Ishikawa (cell line): ENCODE measurements at regions not wholly inside any gene's neighbourhood (a gene's known extent, or its start where the extent isn't known, plus 50 kb on each side); places are given as distances from the start of the nearest gene placed in this dataset.

Source experiments
- CEBPB ChIP-seq: IDR thresholded peaks from 2 replicates; pipeline ENCODE4 v1.6.1; 2012
- CREB1 ChIP-seq: IDR thresholded peaks from 2 replicates; pipeline ENCODE4 v1.6.1; 2012; ENCODE audit warnings: low read depth
- EGR1 ChIP-seq: IDR thresholded peaks from 2 replicates; pipeline ENCODE4 v1.6.1; 2012
- EP300 ChIP-seq: IDR thresholded peaks from 2 replicates; pipeline ENCODE4 v1.6.1; 2012; ENCODE audit warnings: borderline replicate concordance
- FOXM1 ChIP-seq: IDR thresholded peaks from 2 replicates; pipeline ENCODE4 v1.6.1; 2012; ENCODE audit warnings: low read depth, borderline replicate concordance
- NFIC ChIP-seq: IDR thresholded peaks from 2 replicates; pipeline ENCODE4 v1.6.1; 2012
- RAD21 ChIP-seq: IDR thresholded peaks from 2 replicates; pipeline ENCODE4 v1.6.1; 2012; ENCODE audit warnings: low read depth
- TAF1 ChIP-seq: IDR thresholded peaks from 2 replicates; pipeline ENCODE4 v1.6.1; 2012; ENCODE audit warnings: low read depth, mild to moderate bottlenecking
- TCF12 ChIP-seq: IDR thresholded peaks from 2 replicates; pipeline ENCODE4 v1.6.1; 2012; ENCODE audit warnings: low read depth
- TEAD4 ChIP-seq: IDR thresholded peaks from 2 replicates; pipeline ENCODE4 v1.6.1; 2012
- YY1 ChIP-seq: IDR thresholded peaks from 2 replicates; pipeline ENCODE4 v1.6.1; 2012; ENCODE audit warnings: low read depth
- ZBTB7A ChIP-seq: IDR thresholded peaks from 2 replicates; pipeline ENCODE4 v1.6.1; 2012; ENCODE audit warnings: low read depth
- TF ChIP-seq, protein P1 (sequence below): IDR thresholded peaks from 2 replicates; pipeline ENCODE4 v1.6.1; 2012
- TF ChIP-seq, protein P2 (sequence below): IDR thresholded peaks from 2 replicates; pipeline ENCODE4 v1.6.1; 2012; ENCODE audit warnings: low read depth, mild to moderate bottlenecking
- TF ChIP-seq, protein P3 (sequence below): IDR thresholded peaks from 2 replicates; pipeline ENCODE4 v1.6.1; 2012

DNA sequence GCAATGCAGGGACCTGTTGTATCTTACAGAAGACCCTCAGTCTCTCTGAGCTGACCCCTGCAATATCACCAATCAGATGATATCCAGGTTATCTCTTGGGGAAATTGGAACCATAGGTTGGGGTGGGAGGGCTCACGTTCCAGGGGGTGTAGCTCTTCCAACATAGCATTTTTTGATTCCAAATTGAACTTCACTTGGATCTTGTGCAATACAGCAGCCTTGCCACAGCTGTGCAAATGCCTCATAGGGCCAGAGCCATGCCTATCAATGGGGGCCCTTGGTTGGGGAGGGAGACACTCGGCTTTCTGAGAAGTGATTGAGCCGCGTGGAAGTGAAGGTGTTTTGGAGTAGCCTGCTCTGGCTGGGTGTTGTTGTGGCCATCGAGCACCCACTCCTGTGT, 117.2 kb upstream of the PITX1 start:
- no peak for TF ChIP-seq TEAD4
- no peak for TF ChIP-seq RAD21

DNA sequence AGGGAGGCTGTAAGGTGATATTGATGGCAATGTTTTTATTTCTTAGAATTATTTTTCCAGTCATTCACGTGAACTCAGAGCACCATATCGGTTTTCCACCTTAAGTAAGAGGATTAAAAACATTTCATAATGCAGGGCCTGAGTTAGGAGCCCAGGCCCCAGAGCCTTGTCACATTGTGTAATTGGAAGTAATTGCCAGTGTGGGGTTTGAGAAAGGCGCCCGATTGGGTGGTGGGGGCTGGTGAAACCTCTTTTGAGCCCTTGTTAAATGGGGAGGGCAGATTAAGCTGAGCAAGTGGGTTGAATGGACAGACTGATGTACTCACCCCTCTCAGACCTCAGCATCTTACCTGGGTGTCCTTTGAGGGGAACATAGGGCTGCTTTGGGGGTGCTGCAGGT, 116.7 kb upstream of the PITX1 start:
- TF ChIP-seq ZBTB7A = no peak
- TF ChIP-seq CREB1 = no peak
- TF ChIP-seq, protein P1, sequence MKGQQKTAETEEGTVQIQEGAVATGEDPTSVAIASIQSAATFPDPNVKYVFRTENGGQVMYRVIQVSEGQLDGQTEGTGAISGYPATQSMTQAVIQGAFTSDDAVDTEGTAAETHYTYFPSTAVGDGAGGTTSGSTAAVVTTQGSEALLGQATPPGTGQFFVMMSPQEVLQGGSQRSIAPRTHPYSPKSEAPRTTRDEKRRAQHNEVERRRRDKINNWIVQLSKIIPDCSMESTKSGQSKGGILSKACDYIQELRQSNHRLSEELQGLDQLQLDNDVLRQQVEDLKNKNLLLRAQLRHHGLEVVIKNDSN = no peak
- no peak for TF ChIP-seq NFIC
- no peak for TF ChIP-seq TCF12
- TF ChIP-seq FOXM1 = no peak
- no peak for TF ChIP-seq TEAD4
- TF ChIP-seq EP300 = no peak
- TF ChIP-seq TAF1 = no peak
- TF ChIP-seq CEBPB = no peak
- TF ChIP-seq, protein P2, sequence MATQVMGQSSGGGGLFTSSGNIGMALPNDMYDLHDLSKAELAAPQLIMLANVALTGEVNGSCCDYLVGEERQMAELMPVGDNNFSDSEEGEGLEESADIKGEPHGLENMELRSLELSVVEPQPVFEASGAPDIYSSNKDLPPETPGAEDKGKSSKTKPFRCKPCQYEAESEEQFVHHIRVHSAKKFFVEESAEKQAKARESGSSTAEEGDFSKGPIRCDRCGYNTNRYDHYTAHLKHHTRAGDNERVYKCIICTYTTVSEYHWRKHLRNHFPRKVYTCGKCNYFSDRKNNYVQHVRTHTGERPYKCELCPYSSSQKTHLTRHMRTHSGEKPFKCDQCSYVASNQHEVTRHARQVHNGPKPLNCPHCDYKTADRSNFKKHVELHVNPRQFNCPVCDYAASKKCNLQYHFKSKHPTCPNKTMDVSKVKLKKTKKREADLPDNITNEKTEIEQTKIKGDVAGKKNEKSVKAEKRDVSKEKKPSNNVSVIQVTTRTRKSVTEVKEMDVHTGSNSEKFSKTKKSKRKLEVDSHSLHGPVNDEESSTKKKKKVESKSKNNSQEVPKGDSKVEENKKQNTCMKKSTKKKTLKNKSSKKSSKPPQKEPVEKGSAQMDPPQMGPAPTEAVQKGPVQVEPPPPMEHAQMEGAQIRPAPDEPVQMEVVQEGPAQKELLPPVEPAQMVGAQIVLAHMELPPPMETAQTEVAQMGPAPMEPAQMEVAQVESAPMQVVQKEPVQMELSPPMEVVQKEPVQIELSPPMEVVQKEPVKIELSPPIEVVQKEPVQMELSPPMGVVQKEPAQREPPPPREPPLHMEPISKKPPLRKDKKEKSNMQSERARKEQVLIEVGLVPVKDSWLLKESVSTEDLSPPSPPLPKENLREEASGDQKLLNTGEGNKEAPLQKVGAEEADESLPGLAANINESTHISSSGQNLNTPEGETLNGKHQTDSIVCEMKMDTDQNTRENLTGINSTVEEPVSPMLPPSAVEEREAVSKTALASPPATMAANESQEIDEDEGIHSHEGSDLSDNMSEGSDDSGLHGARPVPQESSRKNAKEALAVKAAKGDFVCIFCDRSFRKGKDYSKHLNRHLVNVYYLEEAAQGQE = no peak
- TF ChIP-seq EGR1 = no peak

DNA sequence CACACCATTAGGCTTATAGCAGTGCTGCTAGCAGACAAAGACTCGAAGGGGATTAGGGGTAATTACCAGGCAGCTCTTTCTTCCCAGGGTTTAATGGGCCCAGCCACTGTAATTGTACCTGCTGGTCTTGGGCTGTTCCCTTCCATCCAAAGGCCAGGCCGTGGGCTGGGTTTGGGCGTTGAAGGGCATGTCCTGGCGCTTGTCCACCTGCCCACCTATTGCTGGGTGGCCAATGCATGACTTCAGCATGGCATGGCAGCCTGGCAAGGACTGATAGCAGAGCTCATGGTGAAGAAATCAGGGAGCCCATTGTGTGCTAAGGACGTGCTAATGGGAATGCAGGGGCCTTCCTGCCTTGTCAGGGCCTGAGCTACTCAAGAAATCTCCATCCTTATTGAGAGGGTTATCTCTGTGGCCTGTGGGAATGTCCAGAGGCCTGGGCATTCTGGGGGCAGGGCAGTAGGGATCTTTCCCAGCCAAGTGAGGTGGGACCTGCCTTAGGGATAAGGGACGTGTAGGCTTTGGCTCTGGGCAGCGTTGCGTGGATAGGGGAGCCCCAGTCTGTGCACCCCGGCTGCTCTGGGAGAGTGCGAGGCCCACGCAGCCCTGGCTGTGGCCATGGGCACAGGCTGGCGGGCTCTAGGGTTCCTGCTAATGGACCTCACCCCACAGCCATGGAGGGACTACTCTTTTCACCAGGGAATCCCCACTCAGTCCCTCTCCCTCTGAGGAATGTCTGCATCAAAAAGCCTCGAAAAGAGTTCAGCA, 116.1 kb upstream of the PITX1 start:
- TF ChIP-seq YY1 (no peak), TCF12 (no peak), CREB1 (no peak), ZBTB7A (no peak), FOXM1 (no peak), CEBPB (no peak), EGR1 (no peak), TEAD4 (no peak), RAD21 (no peak), NFIC (no peak)
- TF ChIP-seq, protein P3, sequence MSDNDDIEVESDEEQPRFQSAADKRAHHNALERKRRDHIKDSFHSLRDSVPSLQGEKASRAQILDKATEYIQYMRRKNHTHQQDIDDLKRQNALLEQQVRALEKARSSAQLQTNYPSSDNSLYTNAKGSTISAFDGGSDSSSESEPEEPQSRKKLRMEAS = no peak
- TF ChIP-seq, protein P2 = no peak
- TF ChIP-seq, protein P1 = no peak

DNA sequence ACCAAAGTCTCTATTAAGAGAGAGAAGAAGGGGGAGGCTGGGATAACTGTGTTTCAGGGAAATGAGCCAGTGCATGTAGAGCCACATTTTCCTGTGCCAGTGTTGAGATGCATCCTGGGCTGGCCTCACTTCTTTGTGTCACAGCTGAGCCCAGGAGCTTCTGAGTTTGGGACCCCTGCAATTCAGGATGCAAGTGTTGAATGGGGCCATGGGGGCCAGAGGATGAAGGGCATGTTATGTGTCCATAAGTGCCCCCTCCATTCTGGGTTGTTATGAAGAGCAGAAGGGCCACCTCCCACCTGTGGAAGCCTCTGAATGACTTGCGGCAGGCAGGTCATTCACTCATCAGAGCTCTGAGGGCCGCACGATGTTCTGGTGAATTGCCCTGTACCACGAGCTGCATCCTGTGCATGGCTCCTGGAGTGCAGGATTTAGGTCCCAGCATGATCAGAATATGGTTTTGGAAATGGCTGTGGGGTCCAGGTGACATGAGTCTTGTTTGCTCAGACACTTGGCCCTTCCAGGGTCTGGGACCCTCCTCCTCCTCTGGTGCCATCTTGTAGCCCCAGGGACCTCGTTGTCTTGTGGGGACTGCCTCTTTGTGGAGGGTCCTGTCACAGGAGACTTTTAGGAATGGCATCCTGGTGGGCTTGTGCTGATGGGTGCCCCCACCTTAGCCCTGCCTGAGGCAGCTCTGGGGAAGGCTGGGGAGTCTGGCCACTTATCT, 115.4 kb upstream of the PITX1 start:
- no peak for TF ChIP-seq EGR1

DNA sequence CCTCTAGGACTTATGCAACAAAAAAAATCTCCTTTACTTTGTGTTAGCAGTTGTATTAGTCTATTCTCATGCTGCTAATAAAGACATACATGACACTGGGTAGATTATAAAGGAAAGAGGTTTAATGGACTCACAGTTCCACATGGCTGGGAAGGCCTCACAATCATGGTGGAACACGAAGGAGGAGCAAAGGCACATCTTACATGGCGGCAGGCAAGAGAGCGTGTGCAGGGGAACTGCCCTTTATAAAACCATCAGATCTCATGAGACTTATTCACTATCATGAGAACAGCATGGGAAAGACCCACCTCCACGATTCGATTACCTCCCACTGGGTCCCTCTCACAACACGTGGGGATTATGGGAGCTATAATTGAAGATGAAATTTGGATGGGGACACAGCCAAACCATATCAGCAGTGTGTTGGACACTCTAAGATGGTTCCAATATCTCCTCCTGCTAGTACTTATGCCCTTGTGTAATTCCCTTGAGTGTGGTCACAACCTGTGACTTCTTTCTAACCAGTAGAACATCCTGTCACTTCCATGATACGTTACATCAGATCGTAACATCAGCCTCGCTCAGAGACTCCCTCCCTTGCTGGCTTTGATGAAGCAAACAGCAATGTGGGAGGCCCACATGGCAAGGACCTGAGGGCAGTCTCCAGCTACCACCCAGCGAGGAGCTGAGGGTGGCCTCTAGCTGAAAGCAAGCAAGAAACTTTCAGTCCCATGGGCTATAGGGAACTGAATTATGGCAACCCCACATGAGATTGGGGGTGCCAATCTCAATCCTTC, 113.5 kb upstream of the PITX1 start:
- TF ChIP-seq ZBTB7A (no peak), TAF1 (no peak), NFIC (no peak), YY1 (no peak), EGR1 (no peak), FOXM1 (no peak), RAD21 (no peak), CEBPB (no peak), TCF12 (no peak)
- TF ChIP-seq, protein P3 = no peak
- TF ChIP-seq, protein P2 = no peak
- TF ChIP-seq, protein P1 = no peak
